Heart left ventricle (tissue), 13 donors: ENCODE measurements at regions not wholly inside any gene's neighbourhood (a gene's known extent, or its start where the extent isn't known, plus 50 kb on each side); places are given as distances from the start of the nearest gene placed in this dataset.
"Not testable (repeated sequence)": the region's sequence is repeated elsewhere in the genome, so short reads cannot be mapped to it uniquely, and the experiment has no call there.

Experiments used
- CTCF ChIP-seq, 12 donors: fragments of 200-600 bp; sonication (generic) in 4 of 12; IDR thresholded peaks; one replicate each; pipeline versions ENCODE4 v1.5.0 to v1.8.0; 2018 to 2022; ENCODE audit warnings: antibody characterized with exemption in 12 of 12, mild to moderate bottlenecking in 5 of 12
- POLR2A ChIP-seq, 2 donors: fragments of 450-650 bp; IDR thresholded peaks; one replicate each; pipeline ENCODE4 v1.6.1; 2017; ENCODE audit warnings: antibody characterized with exemption in 2 of 2, mild to moderate bottlenecking in 2 of 2, moderate library complexity in 2 of 2
- donor health status: ischemic (EF 13 %, LVEDD 7.1; RV severe dilation, severe dysfunction).
- donor health status: DM: no; HTN: yes; CAD: no.
- donor health status: DM: no; HTN: no; CAD: no.
- donor health status: ischemic (EF 25% LVEDD 6.9; RV normal size, moderate dysfunction).
- donor health status: ischemic (EF 25% LVEDD 5.7; RV mildly dilated, moderate dysfunction).
- donor health status: ischemic (EF 35%, LVEDD 5.7; RV mildly dilated, moderate dysfunction).
- donor health status: nonischemic (EF 11% LVEDD 7.7; RV severe dilation, severe dysfunction).
- donor health status: DM: yes; HTN: yes; CAD: no.
- donor health status: PGD.
- donor health status: ischemic (EF 29% LVEDD 5.4; RV normal size, mild dysfunction).
- donor health status: nonischemic (EF 23%, LVEDD 6.1; RV moderate dilation, normal function).

GRCh38 chr1:842799-843198 lies 80.9 kb upstream of the SAMD11 start:
- not testable (repeated sequence) for TF ChIP-seq CTCF, POLR2A (IDR thresholded peaks at IDR 0.05)
